ENCODE measurements at regions not wholly inside any gene's neighbourhood (a gene's known extent, or its start where the extent isn't known, plus 50 kb on each side); places are given as distances from the start of the nearest gene placed in this dataset.

DNA sequence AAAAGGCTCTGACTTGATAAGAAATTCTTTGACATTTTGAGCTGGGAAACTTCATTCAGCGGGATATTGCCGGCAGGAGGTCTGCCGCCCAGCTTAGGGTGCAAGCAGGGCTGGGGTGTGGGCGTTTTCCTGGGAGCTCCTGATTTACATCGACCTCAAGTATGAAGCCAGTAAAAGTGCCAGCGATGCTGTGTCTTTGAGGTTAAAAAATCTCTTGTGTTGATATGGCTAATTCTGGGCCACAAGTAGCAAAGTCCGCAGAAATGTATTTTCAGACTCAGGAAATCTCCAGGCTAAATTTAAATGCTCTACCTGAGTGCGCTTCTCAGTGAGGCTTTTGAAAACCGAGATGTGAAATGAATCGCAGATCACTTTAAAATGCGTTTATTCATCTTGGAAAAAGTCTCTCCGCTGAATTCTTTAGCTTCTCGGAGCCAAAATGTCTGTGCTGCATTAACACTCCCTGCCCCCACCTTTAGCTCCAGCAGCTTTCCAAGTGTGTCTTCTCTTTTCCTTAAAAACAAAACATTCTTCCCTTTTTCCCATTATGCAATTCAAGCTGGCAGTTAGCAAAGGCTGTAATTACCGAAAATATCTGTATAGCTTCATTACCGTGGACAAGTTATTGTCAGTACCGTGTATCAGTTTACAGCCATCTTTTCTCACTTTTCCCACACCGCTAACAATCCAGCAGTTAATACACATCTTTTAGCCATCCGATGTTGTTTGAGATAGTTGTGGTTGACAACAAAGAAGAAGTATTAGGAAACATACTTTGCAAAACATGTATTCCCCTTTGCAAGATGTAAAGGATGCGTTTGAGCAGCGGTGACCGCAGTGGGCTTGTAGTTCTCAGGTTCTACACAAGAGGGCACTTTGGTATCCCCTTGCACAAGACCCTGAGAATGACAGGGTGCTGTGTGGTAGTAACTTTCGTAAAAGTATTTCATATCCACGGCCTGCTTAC is 136.0 kb upstream of the STX18 start:
- ChIA-PET CTCF (interaction anchor here (0.6 to 1.8 kb wide), 21 partner anchors 9 to 1135 kb away, joined by 3 to 12 read pairs (median 5); no protein-coding TSS in a partner anchor), POLR2A (interaction anchor here (0.6 kb wide), 2 partner anchors 90 to 164 kb away, joined by 3 to 4 read pairs; no protein-coding TSS in a partner anchor)
- Histone ChIP-seq H3K4me3 (ENCODE audit: low read depth, low read length) (peak overlapping the region; percentile 35), H3K27ac (ENCODE audit: low read depth, low read length) (no peak overlapping the region), H3K27me3 (ENCODE audit: control insufficient read depth, insufficient read depth, low read length) (no peaks in the 10 kb centered on the region), H3K9me3 (ENCODE audit: control insufficient read depth, insufficient read depth, low read length) (peaks cover 3% of the 10 kb centered on the region; the same call in 1 of the 2 replicates)
- DNase-seq (ENCODE audit: low read depth, low spot score), result no peak
- TF ChIP-seq, protein P1, sequence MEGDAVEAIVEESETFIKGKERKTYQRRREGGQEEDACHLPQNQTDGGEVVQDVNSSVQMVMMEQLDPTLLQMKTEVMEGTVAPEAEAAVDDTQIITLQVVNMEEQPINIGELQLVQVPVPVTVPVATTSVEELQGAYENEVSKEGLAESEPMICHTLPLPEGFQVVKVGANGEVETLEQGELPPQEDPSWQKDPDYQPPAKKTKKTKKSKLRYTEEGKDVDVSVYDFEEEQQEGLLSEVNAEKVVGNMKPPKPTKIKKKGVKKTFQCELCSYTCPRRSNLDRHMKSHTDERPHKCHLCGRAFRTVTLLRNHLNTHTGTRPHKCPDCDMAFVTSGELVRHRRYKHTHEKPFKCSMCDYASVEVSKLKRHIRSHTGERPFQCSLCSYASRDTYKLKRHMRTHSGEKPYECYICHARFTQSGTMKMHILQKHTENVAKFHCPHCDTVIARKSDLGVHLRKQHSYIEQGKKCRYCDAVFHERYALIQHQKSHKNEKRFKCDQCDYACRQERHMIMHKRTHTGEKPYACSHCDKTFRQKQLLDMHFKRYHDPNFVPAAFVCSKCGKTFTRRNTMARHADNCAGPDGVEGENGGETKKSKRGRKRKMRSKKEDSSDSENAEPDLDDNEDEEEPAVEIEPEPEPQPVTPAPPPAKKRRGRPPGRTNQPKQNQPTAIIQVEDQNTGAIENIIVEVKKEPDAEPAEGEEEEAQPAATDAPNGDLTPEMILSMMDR (IDR thresholded peaks at IDR 0.05; ENCODE audit: low read depth, low read length), result peak; percentile 81

DNA sequence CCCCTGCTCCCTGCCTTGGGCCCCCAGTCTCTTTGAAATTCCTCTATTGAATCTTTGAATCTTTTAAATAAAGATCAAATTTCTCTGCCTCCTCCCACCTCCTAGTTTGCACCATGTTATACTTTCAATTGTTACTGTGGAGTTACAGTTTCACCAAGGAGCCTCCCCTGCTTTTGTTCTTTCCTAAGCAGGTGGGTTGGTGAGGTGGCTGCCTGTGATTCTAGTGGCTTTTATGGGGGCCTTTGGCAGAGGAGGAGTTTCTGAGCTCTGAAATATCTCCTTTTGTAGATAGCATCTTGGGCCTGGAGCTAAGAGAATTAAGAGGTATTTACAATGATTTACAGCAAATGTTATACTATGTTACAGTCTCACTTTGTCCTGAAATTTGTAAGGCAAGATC is 133.8 kb upstream of the STX18 start:
- H3K27ac ChIP-seq (ENCODE audit: low read depth, low read length), result no peak overlapping the region
- POLR2A ChIA-PET, result no interaction called here
- H3K9me3 ChIP-seq (ENCODE audit: control insufficient read depth, insufficient read depth, low read length), result peaks cover 3% of the 10 kb centered on the region; the same call in 1 of the 2 replicates
- H3K27me3 ChIP-seq (ENCODE audit: control insufficient read depth, insufficient read depth, low read length), result no peaks in the 10 kb centered on the region
- no peak overlapping the region for H3K4me3 ChIP-seq (ENCODE audit: low read depth, low read length)
- TF ChIP-seq, protein P1 (IDR thresholded peaks at IDR 0.05; ENCODE audit: low read depth, low read length), result no peak
- CTCF ChIA-PET, result no interaction called here
- DNase-seq (ENCODE audit: low read depth, low spot score), result no peak

DNA sequence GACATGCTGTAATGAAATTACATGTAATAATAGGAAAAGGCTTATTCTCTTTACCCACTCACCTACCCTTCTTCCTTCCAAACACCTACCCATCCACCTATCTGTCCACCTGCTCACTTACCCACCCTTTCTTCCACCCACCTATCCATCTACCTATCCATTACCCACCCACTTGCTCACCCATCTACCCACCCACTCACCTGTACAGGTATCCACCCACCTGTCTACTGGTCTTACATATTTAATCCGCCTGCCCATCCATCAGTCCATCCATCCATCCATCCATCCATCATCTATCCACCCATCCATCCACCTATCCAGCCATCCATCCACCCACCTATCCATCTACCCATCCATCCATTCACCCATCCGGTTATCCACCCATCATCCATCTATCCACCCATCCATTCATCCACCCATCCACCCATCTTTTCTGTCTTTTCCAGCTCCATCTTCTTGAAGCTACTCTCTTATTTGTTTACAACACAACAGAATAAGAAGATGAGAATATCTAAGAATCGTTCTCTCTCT is 133.3 kb upstream of the STX18 start:
- H3K27me3 ChIP-seq (ENCODE audit: control insufficient read depth, insufficient read depth, low read length), result no peaks in the 10 kb centered on the region
- DNase-seq (ENCODE audit: low read depth, low spot score), result no peak
- no peak overlapping the region for H3K27ac ChIP-seq (ENCODE audit: low read depth, low read length)
- POLR2A ChIA-PET, result no interaction called here
- CTCF ChIA-PET, result no interaction called here
- H3K9me3 ChIP-seq (ENCODE audit: control insufficient read depth, insufficient read depth, low read length), result peaks cover 3% of the 10 kb centered on the region; the same call in 1 of the 2 replicates
- no peak overlapping the region for H3K4me3 ChIP-seq (ENCODE audit: low read depth, low read length)
- TF ChIP-seq, protein P1 (IDR thresholded peaks at IDR 0.05; ENCODE audit: low read depth, low read length), result no peak

DNA sequence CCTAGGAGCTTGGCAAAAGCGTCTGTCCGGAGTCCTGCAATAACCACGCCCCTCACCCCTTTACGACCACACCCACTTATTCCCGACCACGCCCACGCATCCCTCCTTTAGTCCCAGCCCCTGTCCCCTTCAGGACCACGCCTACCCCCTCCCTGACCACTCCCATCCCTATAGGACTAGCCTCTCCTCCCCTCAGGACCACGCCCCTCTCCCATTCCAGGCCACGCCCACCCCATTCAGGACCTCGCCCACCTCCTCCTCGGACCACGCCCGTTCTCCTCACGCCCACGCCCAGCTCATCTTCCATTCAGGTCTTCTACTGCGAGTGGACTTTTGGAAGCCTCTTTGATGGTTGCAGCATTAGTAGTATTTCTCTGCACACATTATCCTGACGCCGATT is 131.2 kb upstream of the STX18 start:
- no peak for DNase-seq (ENCODE audit: low read depth, low spot score)
- POLR2A ChIA-PET, result no interaction called here
- TF ChIP-seq, protein P1 (IDR thresholded peaks at IDR 0.05; ENCODE audit: low read depth, low read length), result no peak

DNA sequence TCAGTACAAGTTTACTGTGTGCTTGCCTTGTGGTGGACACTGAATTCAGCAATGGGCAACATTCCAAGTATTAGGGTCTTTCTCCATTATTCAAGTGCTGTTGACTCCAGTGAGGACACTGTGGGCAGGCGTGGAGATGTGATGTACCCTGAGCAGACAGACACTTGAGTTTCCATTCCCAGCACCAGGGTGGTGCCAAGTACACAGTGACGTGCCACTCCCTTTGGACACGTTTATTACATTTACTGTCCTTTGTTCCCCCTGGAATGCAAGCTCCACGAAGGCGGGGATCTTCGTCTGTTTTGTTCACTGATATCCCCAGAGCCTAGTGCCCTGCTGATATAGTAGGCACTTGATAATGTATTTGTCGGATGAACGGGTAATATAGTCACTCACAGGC is 130.6 kb upstream of the STX18 start:
- TF ChIP-seq, protein P1 (IDR thresholded peaks at IDR 0.05; ENCODE audit: low read depth, low read length), result no peak
- Histone ChIP-seq H3K9me3 (ENCODE audit: control insufficient read depth, insufficient read depth, low read length) (peaks cover 3% of the 10 kb centered on the region; the same call in 1 of the 2 replicates), H3K27ac (ENCODE audit: low read depth, low read length) (no peak overlapping the region), H3K27me3 (ENCODE audit: control insufficient read depth, insufficient read depth, low read length) (no peaks in the 10 kb centered on the region), H3K4me3 (ENCODE audit: low read depth, low read length) (no peak overlapping the region)
- no peak for DNase-seq (ENCODE audit: low read depth, low spot score)
- ChIA-PET CTCF (no interaction called here), POLR2A (no interaction called here)

More for the DNA sequence above, 131.2 kb upstream of the STX18 start:
- no peaks in the 10 kb centered on the region for H3K27me3 ChIP-seq (ENCODE audit: control insufficient read depth, insufficient read depth, low read length)
- no peak overlapping the region for H3K27ac ChIP-seq (ENCODE audit: low read depth, low read length)
- CTCF ChIA-PET, result no interaction called here
- H3K4me3 ChIP-seq (ENCODE audit: low read depth, low read length), result no peak overlapping the region
- H3K9me3 ChIP-seq (ENCODE audit: control insufficient read depth, insufficient read depth, low read length), result peaks cover 3% of the 10 kb centered on the region; the same call in 1 of the 2 replicates

Measured in AG04450 (cell line).